NCI-H82 (cell line): ENCODE measurements at regions not wholly inside any gene's neighbourhood (a gene's known extent, or its start where the extent isn't known, plus 50 kb on each side); places are given as distances from the start of the nearest gene placed in this dataset.

ENCODE experiments used
- DNase-seq: peaks from one replicate; lab custom pipeline; 2025; lab: John Stamatoyannopoulos, UW

- DNase-seq: no peak
Measured at GRCh38 chr1:115140442-115141144, 51.3 kb upstream of the TSPAN2 start.

- DNase-seq: no peak
Measured at GRCh38 chr1:115139381-115139780, 50.1 kb upstream of the TSPAN2 start.
